ENCODE measurements at regions not wholly inside any gene's neighbourhood (a gene's known extent, or its start where the extent isn't known, plus 50 kb on each side); places are given as distances from the start of the nearest gene placed in this dataset.

DNA sequence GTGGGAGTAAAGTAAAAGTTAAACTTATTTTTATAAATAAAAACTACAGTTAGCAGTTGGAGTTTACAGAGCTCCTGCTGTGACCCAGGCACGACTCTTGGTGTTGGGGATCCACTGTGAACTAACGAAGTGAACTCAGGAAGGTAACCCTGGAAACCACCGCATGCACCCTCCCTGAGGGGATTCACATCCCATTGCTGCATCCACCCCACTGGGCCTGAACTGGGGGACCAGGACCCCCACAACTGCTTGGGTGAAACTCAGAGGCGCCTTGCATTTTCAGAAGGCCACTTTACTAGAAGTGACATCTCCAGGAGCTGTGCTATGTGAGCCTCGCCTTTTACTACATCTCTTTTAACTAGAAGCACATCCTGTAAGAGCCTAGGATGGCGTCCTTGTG lies 166.4 kb downstream of the TEX29 start:
- H3K4me1 ChIP-seq = no peaks in the 10 kb centered on the region
- intact Hi-C loops (cut with DNase I) = no loop called here
- 78% methylated on average over 5 of the region's 6 CpGs for WGBS
- H3K27ac ChIP-seq (replicated peaks in 1 of 4) = no peak overlapping the region
- peaks cover 0 to 13% (median 0%) of the 10 kb centered on the region in 4 donors for H3K27me3 ChIP-seq
- no peak overlapping the region for H3K4me3 ChIP-seq
- TF ChIP-seq POLR2AphosphoS5 (IDR thresholded peaks at IDR 0.05) (no peak), EP300 (IDR thresholded peaks at IDR 0.05) (no peak), POLR2A (IDR thresholded peaks at IDR 0.05; ENCODE audit: low read depth) (no peak)
- TF ChIP-seq, protein P1, sequence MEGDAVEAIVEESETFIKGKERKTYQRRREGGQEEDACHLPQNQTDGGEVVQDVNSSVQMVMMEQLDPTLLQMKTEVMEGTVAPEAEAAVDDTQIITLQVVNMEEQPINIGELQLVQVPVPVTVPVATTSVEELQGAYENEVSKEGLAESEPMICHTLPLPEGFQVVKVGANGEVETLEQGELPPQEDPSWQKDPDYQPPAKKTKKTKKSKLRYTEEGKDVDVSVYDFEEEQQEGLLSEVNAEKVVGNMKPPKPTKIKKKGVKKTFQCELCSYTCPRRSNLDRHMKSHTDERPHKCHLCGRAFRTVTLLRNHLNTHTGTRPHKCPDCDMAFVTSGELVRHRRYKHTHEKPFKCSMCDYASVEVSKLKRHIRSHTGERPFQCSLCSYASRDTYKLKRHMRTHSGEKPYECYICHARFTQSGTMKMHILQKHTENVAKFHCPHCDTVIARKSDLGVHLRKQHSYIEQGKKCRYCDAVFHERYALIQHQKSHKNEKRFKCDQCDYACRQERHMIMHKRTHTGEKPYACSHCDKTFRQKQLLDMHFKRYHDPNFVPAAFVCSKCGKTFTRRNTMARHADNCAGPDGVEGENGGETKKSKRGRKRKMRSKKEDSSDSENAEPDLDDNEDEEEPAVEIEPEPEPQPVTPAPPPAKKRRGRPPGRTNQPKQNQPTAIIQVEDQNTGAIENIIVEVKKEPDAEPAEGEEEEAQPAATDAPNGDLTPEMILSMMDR (IDR thresholded peaks at IDR 0.05) = no peak
- no peaks in the 10 kb centered on the region for H3K36me3 ChIP-seq
- peaks cover 0 to 29% (median 26%) of the 10 kb centered on the region in 4 donors for H3K9me3 ChIP-seq
- no peak for DNase-seq (ENCODE audit: extremely low spot score)

DNA sequence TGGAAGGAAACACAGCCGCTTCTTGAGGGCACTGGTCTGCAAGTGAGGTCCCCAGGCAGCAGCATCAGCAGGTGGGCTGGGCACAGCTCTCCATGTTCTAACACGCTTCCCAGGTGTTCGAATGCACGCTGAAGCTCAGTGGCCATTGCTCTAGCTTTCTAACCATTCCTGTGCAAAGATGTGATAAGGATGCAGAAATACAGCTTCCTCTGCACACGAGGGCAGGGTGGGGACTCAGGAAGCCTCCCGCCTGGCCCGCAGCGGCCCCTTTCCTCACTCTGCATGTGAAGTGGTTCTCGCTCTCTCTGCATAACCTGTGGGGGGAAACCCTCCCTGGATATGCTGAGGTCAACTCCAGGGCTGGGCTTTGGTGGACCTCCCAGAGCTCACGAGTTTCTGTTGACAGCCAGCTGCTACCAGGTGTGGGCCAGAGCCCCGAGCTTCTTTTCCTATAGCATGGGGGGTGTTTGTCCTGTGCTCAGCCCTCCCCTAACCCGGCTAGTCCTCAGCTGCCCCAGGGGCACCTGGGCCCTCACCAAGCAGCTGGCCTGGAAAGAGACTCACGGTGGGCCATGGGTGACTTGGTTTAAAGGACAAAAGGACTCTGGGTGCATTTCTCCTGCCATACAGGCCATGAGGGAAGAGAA lies 168.2 kb downstream of the TEX29 start:
- 69% methylated on average over 11 of the region's 13 CpGs for WGBS
- Histone ChIP-seq H3K27ac (replicated peaks in 1 of 4) (no peak overlapping the region), H3K4me1 (no peaks in the 10 kb centered on the region), H3K4me3 (no peak overlapping the region), H3K9me3 (peaks cover 0 to 29% (median 26%) of the 10 kb centered on the region in 4 donors), H3K27me3 (peaks cover 0 to 8% (median 0%) of the 10 kb centered on the region in 4 donors), H3K36me3 (no peaks in the 10 kb centered on the region)
- intact Hi-C loops (cut with DNase I) = no loop called here
- no peak for DNase-seq (ENCODE audit: extremely low spot score)
- TF ChIP-seq, protein P1 (IDR thresholded peaks at IDR 0.05) = no peak
- no peak for TF ChIP-seq EP300 (IDR thresholded peaks at IDR 0.05)
- no peak for TF ChIP-seq POLR2AphosphoS5 (IDR thresholded peaks at IDR 0.05)
- TF ChIP-seq POLR2A (IDR thresholded peaks at IDR 0.05; ENCODE audit: low read depth) = no peak

DNA sequence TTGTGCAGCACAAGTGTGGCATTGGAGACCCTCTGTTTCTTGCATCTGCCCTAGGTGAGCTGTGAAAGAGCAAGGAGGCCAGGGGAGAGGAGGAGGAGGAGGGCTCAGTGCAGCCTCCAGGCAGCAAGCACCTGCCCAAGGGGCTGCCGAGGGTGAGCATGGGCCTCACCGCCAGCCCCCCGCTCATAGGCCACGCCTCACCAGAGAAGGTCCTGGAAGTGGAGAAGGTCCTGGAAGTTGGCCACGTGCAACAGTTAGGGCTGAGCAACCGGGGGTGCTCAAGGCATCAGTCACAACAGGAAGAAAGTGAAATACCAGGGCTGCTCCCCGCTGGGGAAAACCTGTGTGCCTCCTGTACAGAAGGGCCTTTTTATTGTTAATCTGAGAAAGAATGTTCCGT lies 168.9 kb downstream of the TEX29 start:
- TF ChIP-seq POLR2A (IDR thresholded peaks at IDR 0.05; ENCODE audit: low read depth) = no peak
- no peak for TF ChIP-seq EP300 (IDR thresholded peaks at IDR 0.05)
- TF ChIP-seq, protein P1 (IDR thresholded peaks at IDR 0.05) = no peak
- no peak for TF ChIP-seq POLR2AphosphoS5 (IDR thresholded peaks at IDR 0.05)
- no peak for DNase-seq (ENCODE audit: extremely low spot score)
- 85% methylated on average over 8 of the region's 8 CpGs for WGBS

DNA sequence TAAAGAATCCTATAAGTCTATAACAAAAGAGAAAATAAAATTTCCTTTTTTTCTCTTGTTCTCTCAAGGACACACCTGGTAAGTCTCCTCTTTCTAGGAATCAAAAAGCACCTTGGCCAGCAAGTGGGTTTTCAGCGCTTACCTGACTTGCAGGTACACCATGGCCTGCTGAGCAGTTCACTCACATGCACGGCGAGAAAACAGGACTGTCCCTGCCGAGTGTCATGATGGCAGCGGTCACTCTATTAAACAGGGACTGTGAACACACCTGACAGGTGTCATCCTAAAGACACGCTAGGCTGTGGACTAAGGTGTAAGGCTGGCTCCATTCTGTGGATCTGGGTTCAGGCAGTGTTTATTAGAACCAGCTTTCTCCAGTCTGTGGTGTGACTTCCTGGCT lies 170.2 kb downstream of the TEX29 start:
- intact Hi-C loops (cut with DNase I) = no loop called here
- Histone ChIP-seq H3K4me1 (no peaks in the 10 kb centered on the region), H3K9me3 (peaks cover 0 to 28% (median 24%) of the 10 kb centered on the region in 4 donors), H3K4me3 (no peak overlapping the region), H3K36me3 (no peaks in the 10 kb centered on the region), H3K27me3 (peaks cover 0 to 5% (median 0%) of the 10 kb centered on the region in 4 donors), H3K27ac (replicated peaks in 1 of 4) (no peak overlapping the region)
- WGBS = 84% methylated on average over 6 of the region's 6 CpGs
- TF ChIP-seq EP300 (IDR thresholded peaks at IDR 0.05) (no peak), POLR2AphosphoS5 (IDR thresholded peaks at IDR 0.05) (no peak), POLR2A (IDR thresholded peaks at IDR 0.05; ENCODE audit: low read depth) (no peak)
- TF ChIP-seq, protein P1 (IDR thresholded peaks at IDR 0.05) = no peak
- DNase-seq (ENCODE audit: extremely low spot score) = no peak

More for the DNA sequence above, 168.9 kb downstream of the TEX29 start:
- intact Hi-C loops (cut with DNase I) = no loop called here
- Histone ChIP-seq H3K4me1 (no peaks in the 10 kb centered on the region), H3K4me3 (no peak overlapping the region), H3K27ac (replicated peaks in 1 of 4) (no peak overlapping the region), H3K27me3 (peaks cover 0 to 5% (median 0%) of the 10 kb centered on the region in 4 donors), H3K9me3 (peaks cover 0 to 29% (median 26%) of the 10 kb centered on the region in 4 donors), H3K36me3 (no peaks in the 10 kb centered on the region)

Measured in esophagus muscularis mucosa (tissue), 4 donors.